Activated T-cell treated with anti-CD3 and anti-CD28 coated beads for 48 hours (primary cell): ENCODE measurements at regions not wholly inside any gene's neighbourhood (a gene's known extent, or its start where the extent isn't known, plus 50 kb on each side); places are given as distances from the start of the nearest gene placed in this dataset.

ENCODE experiments used
- DNase-seq: peaks from one replicate; pipeline ENCODE4 v3.0.0-alpha.2; 2020; ENCODE audit warnings: low read depth

GRCh38 chr9:14961372-14962068 is 51.3 kb upstream of the FREM1 start:
- DNase-seq: no peak

DNA sequence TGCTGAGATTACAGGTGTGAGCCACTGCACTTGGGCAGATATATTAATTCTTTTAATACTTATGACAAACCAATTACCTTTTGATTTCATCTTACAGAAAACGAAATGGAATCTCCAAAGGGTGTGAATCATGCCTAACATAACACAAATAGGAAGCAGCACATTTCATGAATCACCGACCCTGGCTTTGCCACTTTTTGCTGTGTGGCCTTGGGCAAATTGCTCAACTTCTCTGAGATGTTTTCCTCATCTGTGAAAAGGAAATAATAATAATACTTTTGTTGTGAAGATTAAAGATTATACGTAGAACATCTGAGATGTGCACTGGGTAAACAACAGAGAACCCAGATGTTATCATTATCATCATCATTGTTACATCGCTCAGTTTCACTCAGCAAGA is 50.7 kb upstream of the FREM1 start:
- DNase-seq: no peak
